ENCODE measurements at regions not wholly inside any gene's neighbourhood (a gene's known extent, or its start where the extent isn't known, plus 50 kb on each side); places are given as distances from the start of the nearest gene placed in this dataset.
"Not testable (repeated sequence)": the region's sequence is repeated elsewhere in the genome, so short reads cannot be mapped to it uniquely, and the experiment has no call there.

- no peak overlapping the region for H3K27ac ChIP-seq (ENCODE audit: low read length)
- no peaks in the 10 kb centered on the region for H3K27me3 ChIP-seq (ENCODE audit: low read depth, low read length)
- no peak overlapping the region for H3K4me2 ChIP-seq (ENCODE audit: low read length)
- H3K36me3 ChIP-seq (replicated peaks; ENCODE audit: low read depth, low read length) = no peaks in the 10 kb centered on the region
- no peaks in the 10 kb centered on the region for H4K20me1 ChIP-seq (ENCODE audit: insufficient read depth, low read length)
- H3K4me3 ChIP-seq (ENCODE audit: low read length) = no peak overlapping the region
- no peak for TF ChIP-seq EZH2phosphoT487 (IDR thresholded peaks at IDR 0.05; ENCODE audit: low read depth)
- TF ChIP-seq CTCF (IDR thresholded peaks at IDR 0.05; ENCODE audit: low read depth, low read length) = no peak
- H3K79me2 ChIP-seq (ENCODE audit: low read length) = no peaks in the 10 kb centered on the region
- H2AFZ ChIP-seq (ENCODE audit: low read depth, low read length) = no peak overlapping the region
- no peaks in the 10 kb centered on the region for H3K9me3 ChIP-seq (ENCODE audit: insufficient read depth, low read length)
- H3K9ac ChIP-seq (ENCODE audit: low read length) = no peak overlapping the region
- H3K4me1 ChIP-seq (ENCODE audit: low read length) = no peaks in the 10 kb centered on the region
Measured at GRCh38 chr7:13109201-13109600, 421.8 kb downstream of the ARL4A start.

GRCh38 chr7:13110107-13110506 is 422.7 kb downstream of the ARL4A start:
- Histone ChIP-seq H3K4me2 (ENCODE audit: low read length) (no peak overlapping the region), H3K79me2 (ENCODE audit: low read length) (no peaks in the 10 kb centered on the region), H3K9me3 (ENCODE audit: insufficient read depth, low read length) (no peaks in the 10 kb centered on the region), H3K27ac (ENCODE audit: low read length) (no peak overlapping the region), H3K27me3 (ENCODE audit: low read depth, low read length) (no peaks in the 10 kb centered on the region), H4K20me1 (ENCODE audit: insufficient read depth, low read length) (no peaks in the 10 kb centered on the region), H3K9ac (ENCODE audit: low read length) (no peak overlapping the region), H2AFZ (ENCODE audit: low read depth, low read length) (no peak overlapping the region), H3K4me1 (ENCODE audit: low read length) (no peaks in the 10 kb centered on the region), H3K4me3 (ENCODE audit: low read length) (no peak overlapping the region), H3K36me3 (replicated peaks; ENCODE audit: low read depth, low read length) (no peaks in the 10 kb centered on the region)
- TF ChIP-seq EZH2phosphoT487 (IDR thresholded peaks at IDR 0.05; ENCODE audit: low read depth) = no peak
- TF ChIP-seq CTCF (IDR thresholded peaks at IDR 0.05; ENCODE audit: low read depth, low read length) = no peak

GRCh38 chr7:13111230-13111629 is 423.8 kb downstream of the ARL4A start:
- no peak overlapping the region for H3K9ac ChIP-seq (ENCODE audit: low read length)
- H3K4me2 ChIP-seq (ENCODE audit: low read length) = no peak overlapping the region
- H2AFZ ChIP-seq (ENCODE audit: low read depth, low read length) = no peak overlapping the region
- no peaks in the 10 kb centered on the region for H3K4me1 ChIP-seq (ENCODE audit: low read length)
- no peaks in the 10 kb centered on the region for H3K9me3 ChIP-seq (ENCODE audit: insufficient read depth, low read length)
- no peak overlapping the region for H3K4me3 ChIP-seq (ENCODE audit: low read length)
- no peak for TF ChIP-seq EZH2phosphoT487 (IDR thresholded peaks at IDR 0.05; ENCODE audit: low read depth)
- no peak for TF ChIP-seq CTCF (IDR thresholded peaks at IDR 0.05; ENCODE audit: low read depth, low read length)
- no peaks in the 10 kb centered on the region for H3K36me3 ChIP-seq (replicated peaks; ENCODE audit: low read depth, low read length)
- no peaks in the 10 kb centered on the region for H3K79me2 ChIP-seq (ENCODE audit: low read length)
- no peaks in the 10 kb centered on the region for H3K27me3 ChIP-seq (ENCODE audit: low read depth, low read length)
- no peaks in the 10 kb centered on the region for H4K20me1 ChIP-seq (ENCODE audit: insufficient read depth, low read length)
- H3K27ac ChIP-seq (ENCODE audit: low read length) = no peak overlapping the region

GRCh38 chr7:13114240-13114639 is 426.8 kb downstream of the ARL4A start:
- H4K20me1 ChIP-seq (ENCODE audit: insufficient read depth, low read length); H2AFZ ChIP-seq (ENCODE audit: low read depth, low read length); H3K9me3 ChIP-seq (ENCODE audit: insufficient read depth, low read length); H3K4me2 ChIP-seq (ENCODE audit: low read length); H3K27ac ChIP-seq (ENCODE audit: low read length); H3K4me1 ChIP-seq (ENCODE audit: low read length); H3K79me2 ChIP-seq (ENCODE audit: low read length); H3K4me3 ChIP-seq (ENCODE audit: low read length); H3K36me3 ChIP-seq (replicated peaks; ENCODE audit: low read depth, low read length); H3K27me3 ChIP-seq (ENCODE audit: low read depth, low read length); H3K9ac ChIP-seq (ENCODE audit: low read length): not testable (repeated sequence)

Measured in OCI-LY3 (cell line).